ENCODE measurements at regions not wholly inside any gene's neighbourhood (a gene's known extent, or its start where the extent isn't known, plus 50 kb on each side); places are given as distances from the start of the nearest gene placed in this dataset.

DNA sequence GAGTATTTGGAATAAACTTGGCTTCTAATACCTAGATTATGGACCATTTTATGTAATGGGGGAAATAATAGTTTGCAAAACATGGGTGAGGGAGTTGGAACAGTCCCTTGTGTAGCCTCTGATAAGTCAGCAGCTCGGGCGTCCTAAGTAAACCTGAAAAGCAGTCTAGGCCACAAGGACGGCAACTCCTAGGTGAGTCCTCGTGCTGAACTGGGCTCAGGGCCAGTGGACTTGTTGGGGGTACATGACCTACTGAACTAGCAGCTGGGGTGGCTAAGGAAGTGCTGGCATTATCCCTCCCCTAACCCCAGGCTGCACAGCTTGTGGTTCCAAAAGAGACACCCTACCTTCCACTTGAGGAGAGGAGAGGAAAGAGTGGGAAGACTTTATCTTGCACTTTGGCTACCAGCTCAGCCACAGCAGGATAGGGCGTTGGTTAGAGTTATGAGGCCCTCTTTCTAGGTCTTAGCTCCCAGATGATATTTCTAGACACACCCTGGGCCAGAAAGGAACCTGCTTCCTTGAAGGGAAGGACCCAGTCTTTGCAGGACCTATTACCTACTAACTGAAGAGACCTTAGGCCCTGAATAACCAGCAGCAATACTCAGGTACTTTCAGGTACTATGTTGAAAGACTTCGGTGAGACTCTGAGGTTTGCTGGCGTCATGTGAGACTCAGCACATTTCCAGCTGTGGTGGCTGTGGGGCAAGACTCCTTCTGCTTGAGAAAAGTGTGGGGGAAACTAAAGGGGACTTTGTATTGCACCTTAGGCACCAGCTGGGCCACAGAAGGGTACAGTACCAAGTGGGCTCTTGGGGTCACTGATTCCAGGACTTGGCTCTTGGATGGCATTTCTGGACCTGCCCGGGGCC lies 71.0 kb downstream of the AQP4 start:
- DNase-seq (ENCODE audit: insufficient read length, low spot score): no peak
- TF ChIP-seq, protein P1, sequence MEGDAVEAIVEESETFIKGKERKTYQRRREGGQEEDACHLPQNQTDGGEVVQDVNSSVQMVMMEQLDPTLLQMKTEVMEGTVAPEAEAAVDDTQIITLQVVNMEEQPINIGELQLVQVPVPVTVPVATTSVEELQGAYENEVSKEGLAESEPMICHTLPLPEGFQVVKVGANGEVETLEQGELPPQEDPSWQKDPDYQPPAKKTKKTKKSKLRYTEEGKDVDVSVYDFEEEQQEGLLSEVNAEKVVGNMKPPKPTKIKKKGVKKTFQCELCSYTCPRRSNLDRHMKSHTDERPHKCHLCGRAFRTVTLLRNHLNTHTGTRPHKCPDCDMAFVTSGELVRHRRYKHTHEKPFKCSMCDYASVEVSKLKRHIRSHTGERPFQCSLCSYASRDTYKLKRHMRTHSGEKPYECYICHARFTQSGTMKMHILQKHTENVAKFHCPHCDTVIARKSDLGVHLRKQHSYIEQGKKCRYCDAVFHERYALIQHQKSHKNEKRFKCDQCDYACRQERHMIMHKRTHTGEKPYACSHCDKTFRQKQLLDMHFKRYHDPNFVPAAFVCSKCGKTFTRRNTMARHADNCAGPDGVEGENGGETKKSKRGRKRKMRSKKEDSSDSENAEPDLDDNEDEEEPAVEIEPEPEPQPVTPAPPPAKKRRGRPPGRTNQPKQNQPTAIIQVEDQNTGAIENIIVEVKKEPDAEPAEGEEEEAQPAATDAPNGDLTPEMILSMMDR (IDR thresholded peaks at IDR 0.05; ENCODE audit: insufficient read depth, missing control alignments): no peak
- FAIRE-seq: no peak

DNA sequence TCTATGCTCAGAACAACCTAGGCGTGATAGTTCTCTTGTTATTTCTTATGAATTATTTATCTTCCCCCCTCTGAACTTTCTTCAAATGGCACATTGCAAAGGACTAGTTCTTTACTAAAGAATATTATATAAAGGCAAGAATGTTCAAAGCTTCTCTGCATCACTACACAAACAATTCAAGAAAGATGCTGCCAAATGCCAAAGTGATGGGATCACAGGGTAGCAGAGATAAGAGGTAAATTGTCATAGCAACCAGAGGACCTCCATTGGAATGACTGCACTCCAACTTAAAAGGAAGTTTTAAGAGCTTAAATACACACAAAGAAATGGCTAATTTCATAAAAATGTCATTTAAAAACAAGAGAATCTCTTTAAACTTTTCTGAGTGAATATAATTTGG lies 72.8 kb downstream of the AQP4 start:
- FAIRE-seq: no peak
- TF ChIP-seq, protein P1 (IDR thresholded peaks at IDR 0.05; ENCODE audit: insufficient read depth, missing control alignments): no peak
- DNase-seq (ENCODE audit: insufficient read length, low spot score): no peak

DNA sequence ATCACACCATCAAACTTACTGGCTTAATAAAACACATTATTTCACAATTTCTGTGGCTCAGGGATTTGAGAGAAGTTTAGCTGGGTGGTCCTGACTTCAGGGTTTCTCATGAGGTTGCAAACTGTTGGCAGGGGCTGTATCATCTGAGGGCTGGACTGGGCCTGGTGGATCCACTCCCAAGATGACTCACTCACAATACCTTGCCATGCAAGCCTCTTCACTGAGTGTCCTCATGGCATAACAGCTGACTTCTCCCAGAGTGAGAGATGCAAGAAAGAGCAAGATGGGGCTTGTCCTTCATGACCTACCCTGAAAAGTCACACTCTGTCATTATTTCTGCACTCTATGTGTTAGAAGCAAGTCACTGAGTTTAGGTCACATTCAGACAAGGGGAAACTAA lies 73.8 kb downstream of the AQP4 start:
- TF ChIP-seq, protein P1 (IDR thresholded peaks at IDR 0.05; ENCODE audit: insufficient read depth, missing control alignments): no peak
- DNase-seq (ENCODE audit: insufficient read length, low spot score) (no peak), FAIRE-seq (no peak)

DNA sequence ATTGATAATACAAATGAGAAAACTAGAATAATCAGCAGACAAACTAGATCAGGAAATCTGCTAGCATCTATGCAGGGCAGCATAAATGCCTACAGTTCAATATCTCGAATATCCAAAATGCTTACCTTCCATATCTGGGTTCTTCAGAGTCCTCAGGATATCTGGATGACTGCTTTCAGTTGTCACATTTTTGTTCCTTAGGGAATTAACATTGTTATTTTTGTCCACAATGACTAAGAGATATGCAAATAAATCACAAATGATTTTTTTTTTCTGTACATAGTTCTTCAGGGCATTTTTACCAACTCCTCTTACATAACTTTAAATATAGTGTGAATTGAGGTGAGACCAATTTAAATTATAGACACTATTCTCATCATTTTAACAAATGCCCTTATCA lies 80.9 kb downstream of the AQP4 start:
- DNase-seq (ENCODE audit: insufficient read length, low spot score) (no peak), FAIRE-seq (no peak)
- TF ChIP-seq, protein P1 (IDR thresholded peaks at IDR 0.05; ENCODE audit: insufficient read depth, missing control alignments): no peak

DNA sequence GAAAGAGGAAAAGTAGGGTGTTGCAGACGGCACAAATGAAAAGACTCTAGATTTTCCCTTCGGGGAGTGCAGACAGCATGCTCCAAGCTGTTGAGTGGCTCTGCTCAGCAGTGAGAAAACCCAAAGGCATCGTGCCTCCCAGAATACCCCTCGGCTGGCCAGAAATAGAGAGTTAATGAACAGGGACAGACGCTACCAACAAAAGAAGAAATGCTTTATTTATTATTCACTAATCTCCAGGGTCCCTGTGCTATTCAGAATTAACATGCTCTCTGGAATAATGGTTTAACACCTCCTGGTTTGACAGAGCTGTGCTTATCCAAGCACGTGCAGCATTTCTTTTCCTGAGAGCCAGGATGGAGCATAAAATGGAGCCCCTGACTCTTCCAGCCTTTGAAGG lies 82.3 kb downstream of the AQP4 start:
- DNase-seq (ENCODE audit: insufficient read length, low spot score) (no peak), FAIRE-seq (no peak)
- TF ChIP-seq, protein P1 (IDR thresholded peaks at IDR 0.05; ENCODE audit: insufficient read depth, missing control alignments): no peak

DNA sequence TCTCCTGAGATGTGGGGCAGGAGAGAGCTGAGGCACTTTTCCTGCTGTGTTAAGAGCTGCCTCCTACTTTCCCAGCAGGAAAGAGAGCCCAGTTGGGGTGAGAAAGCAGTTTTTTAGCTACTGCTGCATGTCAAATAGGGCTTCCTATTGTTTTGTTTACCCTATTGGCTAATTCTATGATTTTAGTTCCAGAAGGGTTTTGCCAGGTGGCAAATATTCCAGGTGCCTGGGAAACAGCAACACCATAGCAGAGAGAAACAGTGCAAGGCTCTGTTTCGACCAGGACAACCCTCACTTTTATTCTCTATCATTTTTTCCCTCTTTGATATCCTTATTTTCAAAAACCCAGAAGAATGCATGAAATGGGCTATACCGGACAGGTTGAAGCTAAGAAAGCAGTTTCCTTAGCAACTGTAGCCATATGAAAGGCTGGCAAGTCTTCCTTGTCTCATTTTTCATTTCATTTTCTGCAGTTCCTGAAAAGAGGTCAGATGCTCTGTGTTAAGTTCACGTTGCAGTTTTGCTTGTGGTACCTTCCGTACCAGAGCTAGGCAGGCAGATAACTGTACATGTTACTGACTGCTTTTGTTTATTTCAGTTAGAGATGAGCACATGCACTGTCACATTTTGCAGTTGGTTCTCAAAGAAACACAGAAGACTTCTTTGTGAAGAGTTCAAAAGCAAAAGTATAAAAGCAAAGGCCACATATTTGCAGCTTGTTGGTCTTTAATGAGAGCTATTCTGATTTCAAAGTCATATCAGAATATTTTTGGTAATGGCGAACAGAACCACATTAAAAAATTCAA lies 84.8 kb downstream of the AQP4 start:
- FAIRE-seq (no peak), DNase-seq (ENCODE audit: insufficient read length, low spot score) (no peak)
- TF ChIP-seq, protein P1 (IDR thresholded peaks at IDR 0.05; ENCODE audit: insufficient read depth, missing control alignments): no peak

DNA sequence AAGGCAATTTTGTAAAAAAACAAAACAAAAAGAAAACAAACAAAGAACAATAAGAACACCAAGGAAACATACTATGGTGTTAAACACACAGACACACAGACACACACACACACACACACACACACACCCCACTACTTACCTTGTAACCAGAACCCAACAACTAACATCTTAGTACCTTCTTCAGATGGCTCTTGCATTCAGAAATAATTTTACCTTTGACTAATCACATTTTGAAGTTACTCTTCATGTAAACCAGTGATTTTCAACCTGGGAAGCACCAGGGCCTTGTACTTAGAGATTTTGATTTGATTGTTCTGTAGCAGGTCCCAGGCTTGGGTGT lies 87.5 kb downstream of the AQP4 start:
- no peak for FAIRE-seq
- TF ChIP-seq, protein P1 (IDR thresholded peaks at IDR 0.05; ENCODE audit: insufficient read depth, missing control alignments): no peak
- DNase-seq (ENCODE audit: insufficient read length, low spot score): no peak
